ENCODE measurements at regions not wholly inside any gene's neighbourhood (a gene's known extent, or its start where the extent isn't known, plus 50 kb on each side); places are given as distances from the start of the nearest gene placed in this dataset.

GRCh38 chr3:162138509-162138908 lies 641.9 kb downstream of the OTOL1 start:
- DNase-seq, result no peak

GRCh38 chr3:162139841-162140240 lies 643.2 kb downstream of the OTOL1 start:
- DNase-seq, result no peak

- no peak for DNase-seq
Measured at GRCh38 chr3:162141272-162141791, 644.7 kb downstream of the OTOL1 start.

GRCh38 chr3:162142511-162142910 lies 645.9 kb downstream of the OTOL1 start:
- DNase-seq, result no peak

- no peak for DNase-seq
Measured at GRCh38 chr3:162143180-162143579, 646.6 kb downstream of the OTOL1 start.

GRCh38 chr3:162147996-162148395 lies 651.4 kb downstream of the OTOL1 start:
- no peak for DNase-seq

GRCh38 chr3:162150790-162151189 lies 654.2 kb downstream of the OTOL1 start:
- no peak for DNase-seq

- no peak for DNase-seq
Measured at GRCh38 chr3:162152636-162153035, 656.0 kb downstream of the OTOL1 start.

GRCh38 chr3:162161595-162161994 lies 665.0 kb downstream of the OTOL1 start:
- DNase-seq, result no peak

- no peak for DNase-seq
Measured at GRCh38 chr3:162165346-162165745, 668.7 kb downstream of the OTOL1 start.

GRCh38 chr3:162166543-162166942 lies 669.9 kb downstream of the OTOL1 start:
- DNase-seq, result no peak

- DNase-seq, result no peak
Measured at GRCh38 chr3:162168715-162169114, 672.1 kb downstream of the OTOL1 start.

- DNase-seq, result no peak
Measured at GRCh38 chr3:162170581-162170980, 674.0 kb downstream of the OTOL1 start.

GRCh38 chr3:162171970-162172369 lies 675.4 kb downstream of the OTOL1 start:
- DNase-seq, result no peak

- no peak for DNase-seq
Measured at GRCh38 chr3:162175145-162175544, 678.5 kb downstream of the OTOL1 start.

GRCh38 chr3:162175878-162176277 lies 679.3 kb downstream of the OTOL1 start:
- no peak for DNase-seq

- no peak for DNase-seq
Measured at GRCh38 chr3:162183440-162183839, 686.8 kb downstream of the OTOL1 start.

- DNase-seq, result no peak
Measured at GRCh38 chr3:162192340-162193029, 695.9 kb downstream of the OTOL1 start.

- DNase-seq, result no peak
Measured at GRCh38 chr3:162193148-162194095, 696.8 kb downstream of the OTOL1 start.

GRCh38 chr3:162195147-162195546 lies 698.5 kb downstream of the OTOL1 start:
- no peak for DNase-seq

- no peak for DNase-seq
Measured at GRCh38 chr3:162196964-162197363, 700.4 kb downstream of the OTOL1 start.

- DNase-seq, result no peak
Measured at GRCh38 chr3:162200836-162201235, 704.2 kb downstream of the OTOL1 start.

- no peak for DNase-seq
Measured at GRCh38 chr3:162206648-162207047, 710.0 kb downstream of the OTOL1 start.

- no peak for DNase-seq
Measured at GRCh38 chr3:162211470-162211869, 714.9 kb downstream of the OTOL1 start.
